ENCODE measurements at regions not wholly inside any gene's neighbourhood (a gene's known extent, or its start where the extent isn't known, plus 50 kb on each side); places are given as distances from the start of the nearest gene placed in this dataset.

- no peak for DNase-seq
Measured at GRCh38 chr20:57066126-57066900, 200.1 kb downstream of the BMP7 start.

GRCh38 chr20:57069442-57069841 is 197.0 kb downstream of the BMP7 start:
- no peak for DNase-seq

GRCh38 chr20:57070296-57070695 is 196.1 kb downstream of the BMP7 start:
- DNase-seq = no peak

- no peak for DNase-seq
Measured at GRCh38 chr20:57071283-57071731, 195.1 kb downstream of the BMP7 start.

- no peak for DNase-seq
Measured at GRCh38 chr20:57071954-57072583, 194.4 kb downstream of the BMP7 start.

GRCh38 chr20:57073402-57073801 is 193.0 kb downstream of the BMP7 start:
- DNase-seq = no peak

- no peak for DNase-seq
Measured at GRCh38 chr20:57074386-57074785, 192.1 kb downstream of the BMP7 start.

GRCh38 chr20:57075181-57075580 is 191.3 kb downstream of the BMP7 start:
- no peak for DNase-seq

GRCh38 chr20:57075603-57076002 is 190.8 kb downstream of the BMP7 start:
- DNase-seq = no peak

GRCh38 chr20:57076152-57076652 is 190.2 kb downstream of the BMP7 start:
- DNase-seq = no peak

GRCh38 chr20:57076951-57077350 is 189.5 kb downstream of the BMP7 start:
- no peak for DNase-seq

GRCh38 chr20:57078116-57078515 is 188.3 kb downstream of the BMP7 start:
- DNase-seq = no peak

GRCh38 chr20:57079031-57080005 is 187.1 kb downstream of the BMP7 start:
- DNase-seq = no peak

- DNase-seq = no peak
Measured at GRCh38 chr20:57080796-57081195, 185.6 kb downstream of the BMP7 start.

GRCh38 chr20:57082357-57082945 is 184.0 kb downstream of the BMP7 start:
- DNase-seq = no peak

GRCh38 chr20:57083072-57083471 is 183.4 kb downstream of the BMP7 start:
- no peak for DNase-seq

GRCh38 chr20:57086066-57086465 is 180.4 kb downstream of the BMP7 start:
- DNase-seq = no peak

- no peak for DNase-seq
Measured at GRCh38 chr20:57087102-57087501, 179.3 kb downstream of the BMP7 start.

- no peak for DNase-seq
Measured at GRCh38 chr20:57087705-57088104, 178.7 kb downstream of the BMP7 start.

GRCh38 chr20:57088436-57088835 is 178.0 kb downstream of the BMP7 start:
- DNase-seq = no peak

- peak; percentile 37 for DNase-seq
Measured at GRCh38 chr20:57089699-57090144, 176.7 kb downstream of the BMP7 start.
